GM12878 (cell line): ENCODE measurements at regions not wholly inside any gene's neighbourhood (a gene's known extent, or its start where the extent isn't known, plus 50 kb on each side); places are given as distances from the start of the nearest gene placed in this dataset.

Experiments
- ATAC-seq: fragments of 200-7000 bp; cut with Tn5 transposase; 3 replicates; pipeline ENCODE4 v1.9.1; 2020; ENCODE audit warnings: mild to moderate bottlenecking, moderate library complexity
- BruUV-seq: library from RNA; stranded (reverse); fragments of 400-500 nt; replicated peaks from 2 replicates; lab custom pipeline; 2021; lab: Mats Ljungman, UMichigan
- CTCF ChIA-PET: fragments of 300-600 bp; sonication (Branson Sonifier 250); formaldehyde crosslinking; extraction: SDS; loops from one replicate; lab custom pipeline; 2021; ENCODE audit warnings: inconsistent platforms; lab: Yijun Ruan, JAX
- POLR2A ChIA-PET: fragments of 350-600 bp; formaldehyde crosslinking; extraction: SDS; loops from one replicate; lab custom pipeline; 2021; ENCODE audit warnings: inconsistent platforms; lab: Charles Lee
- RAD21 ChIA-PET: fragments of 300-600 bp; sonication (Branson Sonifier 250); formaldehyde crosslinking; loops from one replicate; lab custom pipeline; 2023; ENCODE audit warnings: antibody characterized with exemption; ENCODE audit not compliant: unreplicated experiment; lab: Charles Lee
- SMC1A ChIA-PET: fragments of 300-600 bp; sonication (Branson Sonifier 250); formaldehyde crosslinking; loops from one replicate; lab custom pipeline; 2023; ENCODE audit not compliant: unreplicated experiment, uncharacterized antibody; lab: Charles Lee
- DNase-seq: peaks from one replicate; pipeline ENCODE4 v3.0.0-alpha.2; 2011; ENCODE audit warnings: low read depth, low spot score
- FAIRE-seq: peaks from 3 replicates; lab custom pipeline; 2011; peaks lifted over from hg19 to GRCh38; lab: Jason Lieb, UNC
- H2AFZ ChIP-seq: 2 replicates; pipeline ENCODE4 v1.6.0; 2011; ENCODE audit warnings: low read depth, low read length, control low read depth; ENCODE audit not compliant: control insufficient read depth
- H3K27ac ChIP-seq: 2 replicates; pipeline ENCODE4 v1.5.1; 2011; ENCODE audit warnings: control low read depth; ENCODE audit not compliant: control insufficient read depth, insufficient read depth
- H3K27me3 ChIP-seq, 2 experiments: replicated peaks in 1 of 2; 2 replicates each; pipeline versions ENCODE4 v1.6.0 to v1.6.1; 2011; ENCODE audit warnings: low read length in 1 of 2; ENCODE audit not compliant: control insufficient read depth in 2 of 2, insufficient read depth in 2 of 2
- H3K36me3 ChIP-seq, 2 experiments: 2 replicates each; pipeline ENCODE4 v1.5.1; 2011; ENCODE audit warnings: low read length in 1 of 2; ENCODE audit not compliant: control insufficient read depth in 2 of 2, insufficient read depth in 2 of 2
- H3K4me1 ChIP-seq: 2 replicates; pipeline ENCODE4 v1.6.1; 2011; ENCODE audit warnings: mild to moderate bottlenecking, low read length, moderate library complexity, mixed read lengths; ENCODE audit not compliant: control insufficient read depth, insufficient read depth
- H3K4me2 ChIP-seq: 2 replicates; pipeline ENCODE4 v1.6.0; 2011; ENCODE audit warnings: control low read depth; ENCODE audit not compliant: control insufficient read depth, insufficient read depth
- H3K4me3 ChIP-seq: fragments of 200-600 bp; sonication (generic); 2 replicates; pipeline ENCODE4 v1.5.1; 2016
- H3K79me2 ChIP-seq: 2 replicates; pipeline ENCODE4 v1.6.0; 2011; ENCODE audit warnings: low read length; ENCODE audit not compliant: control insufficient read depth, insufficient read depth
- H3K9ac ChIP-seq: 2 replicates; pipeline ENCODE4 v1.8.0; 2011; ENCODE audit warnings: low read length, control low read depth, mixed read lengths; ENCODE audit not compliant: control insufficient read depth, insufficient read depth
- H3K9me3 ChIP-seq: replicated peaks from 3 replicates; pipeline ENCODE4 v1.5.1; 2011; ENCODE audit warnings: mild to moderate bottlenecking, low read length; ENCODE audit not compliant: control insufficient read depth, insufficient read depth
- H4K20me1 ChIP-seq: 2 replicates; pipeline ENCODE4 v1.6.0; 2011; ENCODE audit not compliant: control insufficient read depth, insufficient read depth
- CEBPB ChIP-seq, 2 experiments: fragments of 150-350 bp in 1 of 2; IDR thresholded peaks; 2 replicates each; pipeline ENCODE4 v1.6.1; 2012 to 2014; ENCODE audit warnings: low read depth in 2 of 2, low read length in 2 of 2, borderline replicate concordance in 1 of 2, inconsistent platforms in 1 of 2
- FOS ChIP-seq: IDR thresholded peaks from 3 replicates; pipeline ENCODE4 v1.6.1; 2011; ENCODE audit warnings: borderline replicate concordance; ENCODE audit not compliant: insufficient read length; ENCODE audit errors: extremely low read depth
- HDAC2 ChIP-seq: fragments of 200-600 bp; sonication (generic); IDR thresholded peaks from 2 replicates; pipeline ENCODE4 v1.6.1; 2017
- MEF2B ChIP-seq: fragments of 450-650 bp; IDR thresholded peaks from 2 replicates; pipeline ENCODE4 v1.6.1; 2018; ENCODE audit warnings: mild to moderate bottlenecking, moderate library complexity; ENCODE audit not compliant: partially characterized antibody, poor library complexity, severe bottlenecking
- MTA2 ChIP-seq: fragments of 450-650 bp; IDR thresholded peaks from 2 replicates; pipeline ENCODE4 v1.6.1; 2016; ENCODE audit warnings: low read depth, mild to moderate bottlenecking, moderate library complexity
- MYC ChIP-seq: IDR thresholded peaks from 2 replicates; pipeline ENCODE4 v1.6.1; 2011; ENCODE audit warnings: mild to moderate bottlenecking, low read length, moderate library complexity, inconsistent platforms; ENCODE audit not compliant: insufficient read depth, insufficient replicate concordance, insufficient read length, severe bottlenecking
- RAD51 ChIP-seq: fragments of 450-650 bp; IDR thresholded peaks from 2 replicates; pipeline ENCODE4 v1.6.1; 2016; ENCODE audit warnings: moderate library complexity, mild to moderate bottlenecking, inconsistent platforms
- RELA ChIP-seq: fragments of 450-650 bp; IDR thresholded peaks from 2 replicates; pipeline ENCODE4 v1.8.0; 2014; ENCODE audit warnings: borderline replicate concordance; ENCODE audit not compliant: partially characterized antibody
- SREBF1 ChIP-seq: IDR thresholded peaks from 2 replicates; pipeline ENCODE4 v1.6.1; 2012; ENCODE audit warnings: mild to moderate bottlenecking, low read length
- STAT3 ChIP-seq: IDR thresholded peaks from 2 replicates; pipeline ENCODE4 v1.6.1; 2011; ENCODE audit warnings: low read depth, low read length, improper control_type of control experiment
- YBX1 ChIP-seq: fragments of 450-650 bp; IDR thresholded peaks from 2 replicates; pipeline ENCODE4 v1.6.1; 2016; ENCODE audit warnings: antibody characterized with exemption
- WGBS: methylation state at CpG from one replicate; pipeline ENCODE4 v1.1.6; 2016; ENCODE audit warnings: low lambda C conversion rate; ENCODE audit not compliant: insufficient replicate concordance, insufficient coverage; ENCODE audit errors: missing lambda C conversion rate; 5-methylcytosine and 5-hydroxymethylcytosine counted together
- in situ Hi-C: fragments of 300-500 bp; cut with MboI; formaldehyde crosslinking; loops from 9 replicates; pipeline ENCODE4 v1.14.3; 2018; ENCODE audit warnings: mixed read lengths
- intact Hi-C: fragments of 100-400 bp; cut with micrococcal nuclease; formaldehyde crosslinking; loops from one replicate; pipeline ENCODE4 v1.14.2; 2022; ENCODE audit not compliant: unreplicated experiment
- TF ChIP-seq, protein P1 (sequence below): fragments of 450-650 bp; IDR thresholded peaks from 2 replicates; pipeline ENCODE4 v1.6.1; 2016; ENCODE audit warnings: mild to moderate bottlenecking
- TF ChIP-seq, protein P2 (sequence below): IDR thresholded peaks from 2 replicates; pipeline ENCODE4 v1.6.1; 2012; ENCODE audit warnings: low read depth, low read length, improper control_type of control experiment
- TF ChIP-seq, protein P3 (sequence below), 3 experiments: IDR thresholded peaks in 2 of 3; conservative IDR thresholded peaks in 1 of 3; 2 replicates each; pipeline ENCODE4 v1.5.1; 2011; ENCODE audit warnings: low read depth in 3 of 3, low read length in 3 of 3, mild to moderate bottlenecking in 3 of 3, control low read depth in 2 of 3, moderate library complexity in 2 of 3, inconsistent platforms in 1 of 3, mixed read lengths in 1 of 3; ENCODE audit not compliant: control insufficient read depth in 2 of 3, insufficient read depth in 1 of 3; ENCODE audit errors: extremely low read depth in 1 of 3
- TF ChIP-seq, protein P4 (sequence below): IDR thresholded peaks from 2 replicates; pipeline ENCODE4 v1.6.1; 2012; ENCODE audit warnings: low read depth, low read length, improper control_type of control experiment
- TF ChIP-seq, protein P5 (sequence below): fragments of 450-650 bp; IDR thresholded peaks from 2 replicates; pipeline ENCODE4 v1.6.1; 2017; ENCODE audit warnings: low read depth, mild to moderate bottlenecking, moderate library complexity

DNA sequence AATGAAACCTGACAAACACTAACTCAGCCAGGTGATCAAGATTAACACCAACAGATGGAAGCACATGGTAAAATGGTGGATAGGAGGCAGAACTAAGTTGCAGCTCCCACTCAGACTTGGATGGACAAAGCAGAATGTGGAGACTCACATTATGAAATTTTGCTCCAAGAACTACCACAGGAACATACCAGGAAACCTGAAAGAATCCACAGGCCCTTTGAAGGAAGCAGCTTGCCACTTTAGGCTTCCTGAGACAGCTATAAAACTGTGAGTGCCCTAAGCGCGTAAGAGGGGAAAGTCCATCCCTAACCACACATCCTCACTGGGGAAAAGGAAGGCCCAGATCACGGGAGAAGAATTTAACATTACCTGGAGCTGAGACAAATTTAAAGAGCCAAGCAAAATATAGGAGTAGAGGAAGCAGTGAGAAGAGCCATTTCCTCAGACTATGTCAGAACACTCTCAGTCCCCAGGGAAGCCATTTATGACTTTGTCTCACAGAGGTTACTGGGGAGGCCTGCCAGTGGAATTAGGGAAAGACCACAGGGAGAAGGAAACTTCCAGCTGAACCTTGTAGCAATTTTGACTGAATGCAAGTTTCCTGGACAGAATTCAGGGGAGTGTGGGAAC is 224.5 kb downstream of the TEX13C start:
- CTCF ChIA-PET, result no interaction called here
- no TSS peak for BruUV-seq
- ATAC-seq (no peak), FAIRE-seq (no peak), DNase-seq (no peak)
- no peaks in the 10 kb centered on the region for H3K27me3 ChIP-seq
- no peaks in the 10 kb centered on the region for H3K9me3 ChIP-seq
- no peak overlapping the region for H2AFZ ChIP-seq
- intact Hi-C loops (no loop called here), in situ Hi-C loops (no loop called here)
- RAD21 ChIA-PET, result no interaction called here
- no peak overlapping the region for H3K9ac ChIP-seq
- H3K4me2 ChIP-seq, result no peak overlapping the region
- H3K79me2 ChIP-seq, result no peaks in the 10 kb centered on the region
- no peaks in the 10 kb centered on the region for H3K4me1 ChIP-seq
- H4K20me1 ChIP-seq, result no peaks in the 10 kb centered on the region
- H3K36me3 ChIP-seq, result no peaks in the 10 kb centered on the region
- SMC1A ChIA-PET, result no interaction called here
- WGBS, result 31% methylated on average over 3 of the region's 3 CpGs
- POLR2A ChIA-PET, result no interaction called here
- H3K27ac ChIP-seq, result no peak overlapping the region
- H3K4me3 ChIP-seq, result no peak overlapping the region
- TF ChIP-seq STAT3 (no peak), RAD51 (no peak), HDAC2 (no peak), MYC (no peak), CEBPB (IDR thresholded peaks at IDR 0.05; ENCODE audit: borderline replicate concordance in 1 of 2, low read depth in 2 of 2, low read length in 2 of 2) (no peak), MTA2 (no peak), SREBF1 (no peak), FOS (no peak), RELA (no peak), YBX1 (no peak), MEF2B (no peak)
- TF ChIP-seq, protein P1, sequence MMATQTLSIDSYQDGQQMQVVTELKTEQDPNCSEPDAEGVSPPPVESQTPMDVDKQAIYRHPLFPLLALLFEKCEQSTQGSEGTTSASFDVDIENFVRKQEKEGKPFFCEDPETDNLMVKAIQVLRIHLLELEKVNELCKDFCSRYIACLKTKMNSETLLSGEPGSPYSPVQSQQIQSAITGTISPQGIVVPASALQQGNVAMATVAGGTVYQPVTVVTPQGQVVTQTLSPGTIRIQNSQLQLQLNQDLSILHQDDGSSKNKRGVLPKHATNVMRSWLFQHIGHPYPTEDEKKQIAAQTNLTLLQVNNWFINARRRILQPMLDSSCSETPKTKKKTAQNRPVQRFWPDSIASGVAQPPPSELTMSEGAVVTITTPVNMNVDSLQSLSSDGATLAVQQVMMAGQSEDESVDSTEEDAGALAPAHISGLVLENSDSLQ, result no peak
- TF ChIP-seq, protein P2, sequence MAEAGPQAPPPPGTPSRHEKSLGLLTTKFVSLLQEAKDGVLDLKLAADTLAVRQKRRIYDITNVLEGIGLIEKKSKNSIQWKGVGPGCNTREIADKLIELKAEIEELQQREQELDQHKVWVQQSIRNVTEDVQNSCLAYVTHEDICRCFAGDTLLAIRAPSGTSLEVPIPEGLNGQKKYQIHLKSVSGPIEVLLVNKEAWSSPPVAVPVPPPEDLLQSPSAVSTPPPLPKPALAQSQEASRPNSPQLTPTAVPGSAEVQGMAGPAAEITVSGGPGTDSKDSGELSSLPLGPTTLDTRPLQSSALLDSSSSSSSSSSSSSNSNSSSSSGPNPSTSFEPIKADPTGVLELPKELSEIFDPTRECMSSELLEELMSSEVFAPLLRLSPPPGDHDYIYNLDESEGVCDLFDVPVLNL, result no peak
- TF ChIP-seq, protein P3, sequence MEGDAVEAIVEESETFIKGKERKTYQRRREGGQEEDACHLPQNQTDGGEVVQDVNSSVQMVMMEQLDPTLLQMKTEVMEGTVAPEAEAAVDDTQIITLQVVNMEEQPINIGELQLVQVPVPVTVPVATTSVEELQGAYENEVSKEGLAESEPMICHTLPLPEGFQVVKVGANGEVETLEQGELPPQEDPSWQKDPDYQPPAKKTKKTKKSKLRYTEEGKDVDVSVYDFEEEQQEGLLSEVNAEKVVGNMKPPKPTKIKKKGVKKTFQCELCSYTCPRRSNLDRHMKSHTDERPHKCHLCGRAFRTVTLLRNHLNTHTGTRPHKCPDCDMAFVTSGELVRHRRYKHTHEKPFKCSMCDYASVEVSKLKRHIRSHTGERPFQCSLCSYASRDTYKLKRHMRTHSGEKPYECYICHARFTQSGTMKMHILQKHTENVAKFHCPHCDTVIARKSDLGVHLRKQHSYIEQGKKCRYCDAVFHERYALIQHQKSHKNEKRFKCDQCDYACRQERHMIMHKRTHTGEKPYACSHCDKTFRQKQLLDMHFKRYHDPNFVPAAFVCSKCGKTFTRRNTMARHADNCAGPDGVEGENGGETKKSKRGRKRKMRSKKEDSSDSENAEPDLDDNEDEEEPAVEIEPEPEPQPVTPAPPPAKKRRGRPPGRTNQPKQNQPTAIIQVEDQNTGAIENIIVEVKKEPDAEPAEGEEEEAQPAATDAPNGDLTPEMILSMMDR (IDR thresholded peaks at IDR 0.05 in 2 of 3, conservative IDR thresholded peaks at IDR 0.05 in 1 of 3; ENCODE audit: control insufficient read depth in 2 of 3, extremely low read depth in 1 of 3, insufficient read depth in 1 of 3, low read depth in 3 of 3, low read length in 3 of 3), result no peak
- TF ChIP-seq, protein P4, sequence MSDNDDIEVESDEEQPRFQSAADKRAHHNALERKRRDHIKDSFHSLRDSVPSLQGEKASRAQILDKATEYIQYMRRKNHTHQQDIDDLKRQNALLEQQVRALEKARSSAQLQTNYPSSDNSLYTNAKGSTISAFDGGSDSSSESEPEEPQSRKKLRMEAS, result no peak
- TF ChIP-seq, protein P5, sequence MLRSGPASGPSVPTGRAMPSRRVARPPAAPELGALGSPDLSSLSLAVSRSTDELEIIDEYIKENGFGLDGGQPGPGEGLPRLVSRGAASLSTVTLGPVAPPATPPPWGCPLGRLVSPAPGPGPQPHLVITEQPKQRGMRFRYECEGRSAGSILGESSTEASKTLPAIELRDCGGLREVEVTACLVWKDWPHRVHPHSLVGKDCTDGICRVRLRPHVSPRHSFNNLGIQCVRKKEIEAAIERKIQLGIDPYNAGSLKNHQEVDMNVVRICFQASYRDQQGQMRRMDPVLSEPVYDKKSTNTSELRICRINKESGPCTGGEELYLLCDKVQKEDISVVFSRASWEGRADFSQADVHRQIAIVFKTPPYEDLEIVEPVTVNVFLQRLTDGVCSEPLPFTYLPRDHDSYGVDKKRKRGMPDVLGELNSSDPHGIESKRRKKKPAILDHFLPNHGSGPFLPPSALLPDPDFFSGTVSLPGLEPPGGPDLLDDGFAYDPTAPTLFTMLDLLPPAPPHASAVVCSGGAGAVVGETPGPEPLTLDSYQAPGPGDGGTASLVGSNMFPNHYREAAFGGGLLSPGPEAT, result no peak
